ENCODE measurements at regions not wholly inside any gene's neighbourhood (a gene's known extent, or its start where the extent isn't known, plus 50 kb on each side); places are given as distances from the start of the nearest gene placed in this dataset.

GRCh38 chr13:90628471-90628870 is 719.0 kb upstream of the MIR17HG start:
- no peak for TF ChIP-seq CTCF (IDR thresholded peaks at IDR 0.05)
- no peak for TF ChIP-seq EP300 (IDR thresholded peaks at IDR 0.05)
- no peak for TF ChIP-seq POLR2A (IDR thresholded peaks at IDR 0.05)

Measured in ovary (tissue), 3 donors.